ENCODE measurements at regions not wholly inside any gene's neighbourhood (a gene's known extent, or its start where the extent isn't known, plus 50 kb on each side); places are given as distances from the start of the nearest gene placed in this dataset.
"Not testable (repeated sequence)": the region's sequence is repeated elsewhere in the genome, so short reads cannot be mapped to it uniquely, and the experiment has no call there.

DNA sequence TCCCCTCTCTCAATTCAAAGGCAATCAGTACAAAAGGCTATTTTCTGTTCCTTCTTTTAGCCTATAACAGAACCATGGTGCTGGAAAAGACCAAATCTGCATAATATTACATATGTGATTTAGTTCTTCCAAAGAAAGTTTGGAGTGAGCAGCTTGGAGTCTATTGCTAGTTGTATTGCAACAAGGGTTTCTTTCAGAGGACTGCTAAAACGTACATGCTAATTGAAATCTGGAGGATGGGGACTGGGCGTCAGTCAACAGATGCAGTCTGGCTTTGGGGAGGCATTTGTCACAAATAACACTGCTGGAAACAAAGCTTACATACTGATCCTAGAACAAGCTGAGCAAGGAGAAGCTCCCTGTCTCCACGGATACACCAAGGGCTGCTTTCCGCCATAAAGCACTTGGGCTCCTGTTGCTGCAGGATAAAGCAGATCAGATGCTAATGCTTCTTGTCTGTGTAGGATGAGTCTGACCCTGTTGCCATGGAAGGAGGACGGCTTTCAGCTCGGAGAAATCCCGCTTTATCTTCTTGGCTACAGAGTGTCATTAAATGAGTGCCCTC, 883.5 kb downstream of the SORCS1 start:
- DNase-seq (ENCODE audit: extremely low spot score in 2 of 2), result no peak
- Histone ChIP-seq H3K9me3 (no peaks in the 10 kb centered on the region), H3K36me3 (no peaks in the 10 kb centered on the region), H3K4me3 (no peak overlapping the region), H3K27ac (no peak overlapping the region), H3K4me1 (no peaks in the 10 kb centered on the region), H3K27me3 (no peaks in the 10 kb centered on the region)
- TF ChIP-seq POLR2AphosphoS5 (IDR thresholded peaks at IDR 0.05; ENCODE audit: insufficient read depth in 1 of 2, low read depth in 1 of 2) (no peak), POLR2A (IDR thresholded peaks at IDR 0.05) (no peak)
- TF ChIP-seq, protein P1, sequence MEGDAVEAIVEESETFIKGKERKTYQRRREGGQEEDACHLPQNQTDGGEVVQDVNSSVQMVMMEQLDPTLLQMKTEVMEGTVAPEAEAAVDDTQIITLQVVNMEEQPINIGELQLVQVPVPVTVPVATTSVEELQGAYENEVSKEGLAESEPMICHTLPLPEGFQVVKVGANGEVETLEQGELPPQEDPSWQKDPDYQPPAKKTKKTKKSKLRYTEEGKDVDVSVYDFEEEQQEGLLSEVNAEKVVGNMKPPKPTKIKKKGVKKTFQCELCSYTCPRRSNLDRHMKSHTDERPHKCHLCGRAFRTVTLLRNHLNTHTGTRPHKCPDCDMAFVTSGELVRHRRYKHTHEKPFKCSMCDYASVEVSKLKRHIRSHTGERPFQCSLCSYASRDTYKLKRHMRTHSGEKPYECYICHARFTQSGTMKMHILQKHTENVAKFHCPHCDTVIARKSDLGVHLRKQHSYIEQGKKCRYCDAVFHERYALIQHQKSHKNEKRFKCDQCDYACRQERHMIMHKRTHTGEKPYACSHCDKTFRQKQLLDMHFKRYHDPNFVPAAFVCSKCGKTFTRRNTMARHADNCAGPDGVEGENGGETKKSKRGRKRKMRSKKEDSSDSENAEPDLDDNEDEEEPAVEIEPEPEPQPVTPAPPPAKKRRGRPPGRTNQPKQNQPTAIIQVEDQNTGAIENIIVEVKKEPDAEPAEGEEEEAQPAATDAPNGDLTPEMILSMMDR (IDR thresholded peaks at IDR 0.05), result no peak
- intact Hi-C loops (cut with DNase I), result no loop called here

DNA sequence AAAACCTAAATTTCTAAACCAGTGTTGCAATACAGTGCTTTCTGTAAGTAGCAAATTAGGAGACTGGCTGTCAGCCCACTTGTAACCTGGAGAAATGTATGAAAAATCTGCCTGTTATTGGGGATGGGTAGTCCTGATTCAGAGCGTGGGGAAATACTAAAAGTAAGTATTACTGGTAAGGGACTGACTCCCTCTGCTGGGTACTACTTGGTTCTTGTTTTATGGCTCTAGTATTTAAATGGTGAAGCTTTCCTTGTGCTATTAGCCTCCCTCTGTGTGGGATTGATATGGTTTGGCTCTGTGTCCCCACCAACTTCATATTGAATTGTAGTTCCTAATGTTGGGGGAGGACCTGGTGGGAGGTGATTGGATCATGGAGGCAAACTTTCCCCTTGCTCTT, 886.1 kb downstream of the SORCS1 start:
- no peak for TF ChIP-seq POLR2A (IDR thresholded peaks at IDR 0.05)
- TF ChIP-seq, protein P1 (IDR thresholded peaks at IDR 0.05), result no peak
- no peak for TF ChIP-seq POLR2AphosphoS5 (IDR thresholded peaks at IDR 0.05; ENCODE audit: insufficient read depth in 1 of 2, low read depth in 1 of 2)
- Histone ChIP-seq H3K4me1 (no peaks in the 10 kb centered on the region), H3K27ac (no peak overlapping the region), H3K9me3 (no peaks in the 10 kb centered on the region), H3K27me3 (no peaks in the 10 kb centered on the region), H3K36me3 (no peaks in the 10 kb centered on the region), H3K4me3 (no peak overlapping the region)
- intact Hi-C loops (cut with DNase I), result no loop called here
- DNase-seq (ENCODE audit: extremely low spot score in 2 of 2), result no peak

DNA sequence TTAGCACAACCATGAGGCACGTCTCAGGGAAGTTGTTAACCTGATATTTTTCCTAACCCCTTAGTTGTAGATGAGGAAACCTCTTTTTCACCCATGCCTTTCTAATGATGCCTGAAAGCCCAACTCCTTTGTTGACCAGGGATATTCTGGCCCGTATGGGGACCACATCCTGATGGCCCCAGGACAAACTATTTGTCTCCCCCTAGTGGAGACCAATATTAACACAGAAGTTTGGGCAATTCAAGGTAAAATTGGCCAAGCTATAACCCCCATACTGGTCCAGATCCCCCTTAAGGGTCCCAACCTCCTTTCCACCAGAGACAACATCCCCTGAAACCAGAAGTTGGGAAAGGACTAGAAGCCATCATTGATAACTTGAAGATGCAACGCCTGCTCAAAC, 893.3 kb downstream of the SORCS1 start:
- no peak for DNase-seq (ENCODE audit: extremely low spot score in 2 of 2)
- H3K4me1 ChIP-seq, result no peaks in the 10 kb centered on the region
- TF ChIP-seq, protein P1 (IDR thresholded peaks at IDR 0.05), result no peak
- TF ChIP-seq POLR2AphosphoS5 (IDR thresholded peaks at IDR 0.05; ENCODE audit: insufficient read depth in 1 of 2, low read depth in 1 of 2), result no peak
- TF ChIP-seq POLR2A (IDR thresholded peaks at IDR 0.05), result no peak
- H3K9me3 ChIP-seq, result no peaks in the 10 kb centered on the region
- H3K27me3 ChIP-seq, result no peaks in the 10 kb centered on the region
- intact Hi-C loops (cut with DNase I), result no loop called here
- no peak overlapping the region for H3K27ac ChIP-seq
- no peaks in the 10 kb centered on the region for H3K36me3 ChIP-seq
- H3K4me3 ChIP-seq, result no peak overlapping the region

DNA sequence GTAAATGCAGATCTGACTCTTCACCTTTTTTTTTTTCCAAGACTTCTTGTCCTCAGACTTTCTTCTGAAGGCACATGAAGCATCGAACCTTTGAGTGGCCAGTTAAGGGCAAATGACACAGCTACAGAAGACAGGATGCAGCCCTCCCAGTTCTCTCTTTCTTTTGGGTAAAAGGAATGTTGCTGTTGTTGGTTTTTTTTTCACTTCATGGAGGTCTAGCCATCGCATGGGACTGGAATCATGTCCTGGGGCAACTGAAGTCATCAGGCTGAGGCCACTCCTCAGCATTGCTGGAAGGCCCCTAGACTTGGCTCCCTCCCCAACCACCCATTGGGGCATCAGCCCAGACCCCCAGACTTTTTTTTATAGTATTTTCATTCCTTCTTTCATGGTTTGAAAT, 896.5 kb downstream of the SORCS1 start:
- H3K27me3 ChIP-seq, result no peaks in the 10 kb centered on the region
- no peak overlapping the region for H3K27ac ChIP-seq
- DNase-seq (ENCODE audit: extremely low spot score in 2 of 2), result no peak
- intact Hi-C loops (cut with DNase I), result no loop called here
- no peaks in the 10 kb centered on the region for H3K36me3 ChIP-seq
- H3K4me3 ChIP-seq, result no peak overlapping the region
- TF ChIP-seq POLR2AphosphoS5 (IDR thresholded peaks at IDR 0.05; ENCODE audit: insufficient read depth in 1 of 2, low read depth in 1 of 2), result no peak
- no peak for TF ChIP-seq POLR2A (IDR thresholded peaks at IDR 0.05)
- TF ChIP-seq, protein P1 (IDR thresholded peaks at IDR 0.05), result no peak
- H3K4me1 ChIP-seq, result no peaks in the 10 kb centered on the region
- H3K9me3 ChIP-seq, result no peaks in the 10 kb centered on the region

DNA sequence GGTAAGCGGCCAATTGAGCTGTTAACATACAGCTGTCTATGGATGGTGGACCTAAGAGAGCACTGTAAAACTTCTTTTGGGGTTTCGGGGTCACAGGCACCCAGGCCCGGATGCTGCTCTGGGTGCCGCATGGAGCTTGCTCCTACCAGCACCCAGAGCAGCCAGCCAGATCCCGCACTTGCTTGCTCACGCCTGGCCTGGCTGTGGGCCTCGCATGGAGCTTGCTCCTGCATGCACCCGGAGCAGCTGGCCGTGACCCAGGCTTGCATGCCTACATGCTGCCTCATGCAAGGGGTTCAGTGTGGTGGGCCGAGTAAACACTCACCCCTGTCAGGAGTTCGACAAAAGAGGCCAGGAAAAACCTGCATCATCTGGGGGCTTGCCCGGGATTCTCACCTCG, 896.9 kb downstream of the SORCS1 start:
- Histone ChIP-seq H3K27ac (no peak overlapping the region), H3K9me3 (no peaks in the 10 kb centered on the region), H3K27me3 (no peaks in the 10 kb centered on the region), H3K4me3 (no peak overlapping the region), H3K36me3 (no peaks in the 10 kb centered on the region), H3K4me1 (no peaks in the 10 kb centered on the region)
- no peak for DNase-seq (ENCODE audit: extremely low spot score in 2 of 2)
- intact Hi-C loops (cut with DNase I), result no loop called here
- TF ChIP-seq, protein P1 (IDR thresholded peaks at IDR 0.05), result no peak
- TF ChIP-seq POLR2AphosphoS5 (IDR thresholded peaks at IDR 0.05; ENCODE audit: insufficient read depth in 1 of 2, low read depth in 1 of 2) (no peak), POLR2A (IDR thresholded peaks at IDR 0.05) (no peak)

DNA sequence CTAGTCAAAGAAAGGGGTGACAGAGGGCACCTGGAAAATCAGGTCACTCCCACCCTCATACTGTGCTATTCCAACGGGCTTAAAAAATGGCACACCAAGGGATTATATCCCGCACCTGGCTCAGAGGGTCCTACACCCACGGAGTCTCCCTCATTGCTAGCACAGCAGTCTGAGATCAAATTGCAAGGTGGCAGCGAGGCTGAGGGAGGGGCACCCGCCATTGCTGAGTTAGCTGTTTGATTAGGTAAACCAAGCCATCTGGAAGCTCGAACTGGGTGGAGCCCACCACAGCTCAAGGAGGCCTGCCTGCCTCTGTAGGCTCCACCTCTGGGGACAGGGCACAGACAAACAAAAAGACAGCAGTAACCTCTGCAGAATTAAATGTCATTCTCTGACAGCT, 907.1 kb downstream of the SORCS1 start:
- H3K27me3 ChIP-seq; H3K9me3 ChIP-seq; DNase-seq (ENCODE audit: extremely low spot score in 2 of 2); H3K36me3 ChIP-seq; H3K4me3 ChIP-seq; H3K27ac ChIP-seq; H3K4me1 ChIP-seq; intact Hi-C loops (cut with DNase I): not testable (repeated sequence)
